ENCODE measurements at regions not wholly inside any gene's neighbourhood (a gene's known extent, or its start where the extent isn't known, plus 50 kb on each side); places are given as distances from the start of the nearest gene placed in this dataset.

- no peak overlapping the region for H2BK15ac ChIP-seq (ENCODE audit: low read depth, low read length)
- no peaks in the 10 kb centered on the region for H3K9me3 ChIP-seq (ENCODE audit: control insufficient read depth, low read depth, low read length)
- Mint-ChIP-seq H3K4me1 (peaks cover 0 to 2% of the 10 kb centered on the region in 2 experiments; a peak in 2 of 4 replicates), H3K4me3 (no peak overlapping the region), H3K9me3 (no peaks in the 10 kb centered on the region), H3K36me3 (ENCODE audit: insufficient read depth in 1 of 3, low read depth in 3 of 3) (no peaks in the 10 kb centered on the region), H3K27ac (no peak overlapping the region), H3K27me3 (ENCODE audit: low read depth) (peaks cover 2% of the 10 kb centered on the region)
- H3K79me2 ChIP-seq (ENCODE audit: insufficient read depth, low read length) = no peaks in the 10 kb centered on the region
- no peak overlapping the region for H3K27ac ChIP-seq (ENCODE audit: insufficient read length, low read depth, low read length)
- no peak overlapping the region for H2BK120ac ChIP-seq (ENCODE audit: low read depth, low read length, poor library complexity, severe bottlenecking)
- DNase-seq = no peak
- no peak overlapping the region for H4K91ac ChIP-seq (ENCODE audit: insufficient read length, low read depth, low read length)
- H3K56ac ChIP-seq (ENCODE audit: insufficient read length, low read depth, low read length) = no peak overlapping the region
- no peak overlapping the region for H2BK20ac ChIP-seq (ENCODE audit: low read depth, low read length, poor library complexity, severe bottlenecking)
- no peaks in the 10 kb centered on the region for H3K79me1 ChIP-seq (ENCODE audit: insufficient read depth, low read depth, low read length, poor library complexity, severe bottlenecking)
- no peak overlapping the region for H3K18ac ChIP-seq (ENCODE audit: insufficient read length, low read depth, low read length)
- H3K27me3 ChIP-seq (ENCODE audit: insufficient read depth, low read length) = no peaks in the 10 kb centered on the region
- no peaks in the 10 kb centered on the region; the same call in 1 of the 2 replicates for H3K4me1 ChIP-seq (ENCODE audit: insufficient read depth, low read length)
- no peak overlapping the region for H4K8ac ChIP-seq (replicated peaks; ENCODE audit: insufficient read length, low read depth, low read length)
- H2AK5ac ChIP-seq (ENCODE audit: insufficient read length, low read length) = no peak overlapping the region
- no peak overlapping the region for H2AFZ ChIP-seq (ENCODE audit: low read length)
- no peak overlapping the region for H2BK12ac ChIP-seq (ENCODE audit: insufficient read length, low read depth, low read length)
- H3K9ac ChIP-seq (ENCODE audit: extremely low read depth, insufficient read length, low read length) = no peak overlapping the region
- WGBS (ENCODE audit: extremely low coverage, insufficient read length, low lambda C conversion rate) = no CpG with 5 or more reads among the region's 6 CpGs
- H3K4ac ChIP-seq (ENCODE audit: low read depth, low read length) = no peak overlapping the region
- no peak for TF ChIP-seq CTCF (conservative IDR thresholded peaks at IDR 0.05)
- H4K5ac ChIP-seq (ENCODE audit: insufficient read length, low read depth, low read length) = no peak overlapping the region
- H3K23me2 ChIP-seq (ENCODE audit: insufficient read length, low read depth, low read length, poor library complexity, severe bottlenecking) = no peaks in the 10 kb centered on the region
- H3T11ph ChIP-seq (ENCODE audit: low read length) = no peak overlapping the region
- no peak overlapping the region for H3K14ac ChIP-seq (ENCODE audit: insufficient read depth, low read length)
- no peaks in the 10 kb centered on the region for H4K20me1 ChIP-seq (ENCODE audit: control insufficient read depth, insufficient read depth, insufficient read length)
- H2BK5ac ChIP-seq (ENCODE audit: insufficient read length, low read length) = no peak overlapping the region
- no peak overlapping the region for H3K23ac ChIP-seq (ENCODE audit: insufficient read length, low read depth, low read length)
- no peak overlapping the region for H3K4me2 ChIP-seq (ENCODE audit: insufficient read depth, insufficient read length, low read length)
Measured at GRCh38 chr3:107990433-107990832, 100.4 kb downstream of the CD47 start.

Measured in H9 (cell line).